ENCODE measurements at regions not wholly inside any gene's neighbourhood (a gene's known extent, or its start where the extent isn't known, plus 50 kb on each side); places are given as distances from the start of the nearest gene placed in this dataset.

- H3K4me1 ChIP-seq (ENCODE audit: control insufficient read depth, insufficient read depth, low read length): no peaks in the 10 kb centered on the region
- SMC1A ChIA-PET (ENCODE audit: uncharacterized antibody, unreplicated experiment): interaction anchor here (0.8 to 1.9 kb wide), 8 partner anchors 9 to 763 kb away, joined by 3 to 7 read pairs (median 3); no protein-coding TSS in a partner anchor
- in situ Hi-C loops (cut with MboI): no loop called here
- no peak overlapping the region for H3K9ac ChIP-seq (ENCODE audit: control insufficient read depth, insufficient read depth, low read length)
- RAD21 ChIA-PET (ENCODE audit: unreplicated experiment): interaction anchor here (1.2 kb wide), 1 partner anchor 9 kb away, joined by 3 read pairs; no protein-coding TSS in a partner anchor
- no peaks in the 10 kb centered on the region for H3K36me3 ChIP-seq (ENCODE audit: control insufficient read depth in 2 of 2, insufficient read depth in 2 of 2, low read length in 1 of 2)
- no peaks in the 10 kb centered on the region for H3K27me3 ChIP-seq (replicated peaks in 1 of 2; ENCODE audit: control insufficient read depth in 2 of 2, insufficient read depth in 2 of 2, low read length in 1 of 2)
- H4K20me1 ChIP-seq (ENCODE audit: control insufficient read depth, insufficient read depth): no peaks in the 10 kb centered on the region
- POLR2A ChIA-PET: no interaction called here
- CTCF ChIA-PET: interaction anchor here (0.7 to 1.7 kb wide), 14 partner anchors 9 to 334 kb away, joined by 3 to 13 read pairs (median 4); partner anchors contain the start of genes NR2F1 and NR2F1-AS1
- H3K9me3 ChIP-seq (replicated peaks; ENCODE audit: control insufficient read depth, insufficient read depth, low read length): no peaks in the 10 kb centered on the region
- ATAC-seq (peak; percentile 71), FAIRE-seq (no peak), DNase-seq (ENCODE audit: low read depth, low spot score) (peak; percentile 5)
- no peaks in the 10 kb centered on the region for H3K79me2 ChIP-seq (ENCODE audit: control insufficient read depth, insufficient read depth, low read length)
- no TSS peak for BruUV-seq (replicated peaks)
- no peak overlapping the region for H3K4me3 ChIP-seq
- no peak overlapping the region for H3K4me2 ChIP-seq (ENCODE audit: control insufficient read depth, insufficient read depth)
- no peak overlapping the region for H2AFZ ChIP-seq (ENCODE audit: control insufficient read depth, low read depth, low read length)
- H3K27ac ChIP-seq (ENCODE audit: control insufficient read depth, insufficient read depth): no peak overlapping the region
- intact Hi-C loops (cut with micrococcal nuclease; ENCODE audit: unreplicated experiment): loop anchor here (2.0 to 5.0 kb wide), 2 partner anchors 113 to 334 kb away; partner anchors contain the start of gene NR2F1-AS1
- TF ChIP-seq E2F8 (IDR thresholded peaks at IDR 0.05; ENCODE audit: low read depth, partially characterized antibody) (no peak), HDGF (IDR thresholded peaks at IDR 0.05) (no peak), SMC3 (IDR thresholded peaks at IDR 0.05; ENCODE audit: borderline replicate concordance, low read length) (peak; percentile 50; the same call in 1 of the 2 replicates), SMAD5 (IDR thresholded peaks at IDR 0.05; ENCODE audit: low read depth) (no peak), PAX5 (IDR thresholded peaks at IDR 0.05; ENCODE audit: borderline replicate concordance, low read depth, low read length) (no peak), RAD51 (IDR thresholded peaks at IDR 0.05) (no peak), RAD21 (IDR thresholded peaks at IDR 0.05; ENCODE audit: insufficient read depth, low read depth, low read length) (peak; percentile 64), CBX5 (IDR thresholded peaks at IDR 0.05; ENCODE audit: low read depth) (no peak), ZBTB33 (IDR thresholded peaks at IDR 0.05) (no peak), E4F1 (IDR thresholded peaks at IDR 0.05; ENCODE audit: borderline replicate concordance, partially characterized antibody) (no peak), CTCF (IDR thresholded peaks at IDR 0.05 in 2 of 3, conservative IDR thresholded peaks at IDR 0.05 in 1 of 3; ENCODE audit: control insufficient read depth in 2 of 3, extremely low read depth in 1 of 3, insufficient read depth in 1 of 3, low read depth in 3 of 3, low read length in 3 of 3) (peak; percentile 35 to 49 (median 48)), NFIC (IDR thresholded peaks at IDR 0.05; ENCODE audit: low read depth, low read length) (no peak), POLR2AphosphoS5 (IDR thresholded peaks at IDR 0.05; ENCODE audit: low read length) (no peak), CREB1 (IDR thresholded peaks at IDR 0.05; ENCODE audit: low read depth) (no peak)
These were observed 173.7 kb upstream of the POU5F2 start for GRCh38 chr5:93915142-93915553.

Data from GM12878 (cell line).